KMS-11 (cell line): ENCODE measurements at regions not wholly inside any gene's neighbourhood (a gene's known extent, or its start where the extent isn't known, plus 50 kb on each side); places are given as distances from the start of the nearest gene placed in this dataset.

ENCODE experiments used
- H2AFZ ChIP-seq: fragments of 200-600 bp; sonication (generic); 2 replicates; pipeline ENCODE4 v1.6.1; 2016; ENCODE audit warnings: antibody characterized with exemption, mixed run types, low read depth
- H3K27ac ChIP-seq: fragments of 200-600 bp; sonication (generic); 2 replicates; pipeline ENCODE4 v1.6.1; 2016; ENCODE audit warnings: mild to moderate bottlenecking, mixed run types
- H3K27me3 ChIP-seq: fragments of 200-600 bp; sonication (generic); 2 replicates; pipeline ENCODE4 v1.6.1; 2017; ENCODE audit warnings: mild to moderate bottlenecking, low read depth, mixed run types, moderate library complexity; ENCODE audit not compliant: insufficient read depth
- H3K36me3 ChIP-seq: fragments of 200-600 bp; sonication (generic); 2 replicates; pipeline ENCODE4 v1.6.1; 2017; ENCODE audit warnings: mild to moderate bottlenecking, mixed run types; ENCODE audit not compliant: insufficient read depth
- H3K4me1 ChIP-seq: fragments of 200-600 bp; sonication (generic); 2 replicates; pipeline ENCODE4 v1.6.1; 2016; ENCODE audit warnings: mild to moderate bottlenecking, low read depth, mixed run types; ENCODE audit not compliant: poor library complexity, severe bottlenecking
- H3K4me2 ChIP-seq: fragments of 200-600 bp; sonication (generic); 2 replicates; pipeline ENCODE4 v1.7.0; 2016; ENCODE audit warnings: mild to moderate bottlenecking, mixed run types
- H3K4me3 ChIP-seq: fragments of 200-600 bp; sonication (generic); IDR thresholded peaks from 2 replicates; pipeline ENCODE4 v1.6.1; 2017; ENCODE audit warnings: low read depth, low read length, mixed read lengths; ENCODE audit not compliant: insufficient read depth
- H3K79me2 ChIP-seq: fragments of 200-600 bp; sonication (generic); 2 replicates; pipeline ENCODE4 v1.6.1; 2016; ENCODE audit warnings: low read depth, mixed run types; ENCODE audit not compliant: insufficient read depth
- H3K9ac ChIP-seq: fragments of 200-600 bp; sonication (generic); 2 replicates; pipeline ENCODE4 v1.6.1; 2016; ENCODE audit warnings: mild to moderate bottlenecking, mixed run types
- H4K20me1 ChIP-seq: fragments of 200-600 bp; sonication (generic); 2 replicates; pipeline ENCODE4 v1.6.1; 2016; ENCODE audit warnings: mild to moderate bottlenecking, mixed run types; ENCODE audit not compliant: insufficient read depth
- CTCF ChIP-seq: fragments of 200-600 bp; sonication (generic); conservative IDR thresholded peaks from 2 replicates; pipeline ENCODE4 v1.6.1; 2017; ENCODE audit warnings: low read depth, mild to moderate bottlenecking, antibody characterized with exemption, low read length, moderate library complexity, mixed read lengths

GRCh38 chr16:79421126-79421525, 179.4 kb downstream of the MAF start:
- H3K27ac ChIP-seq = no peak overlapping the region
- H3K36me3 ChIP-seq = no peaks in the 10 kb centered on the region
- no peak for TF ChIP-seq CTCF
- no peak overlapping the region for H2AFZ ChIP-seq
- H3K79me2 ChIP-seq = no peaks in the 10 kb centered on the region
- no peaks in the 10 kb centered on the region for H3K27me3 ChIP-seq
- no peak overlapping the region for H3K9ac ChIP-seq
- H4K20me1 ChIP-seq = no peaks in the 10 kb centered on the region
- H3K4me3 ChIP-seq = no peak overlapping the region
- H3K4me2 ChIP-seq = no peak overlapping the region
- H3K4me1 ChIP-seq = no peaks in the 10 kb centered on the region

GRCh38 chr16:79420493-79420892, 180.0 kb downstream of the MAF start:
- no peak overlapping the region for H2AFZ ChIP-seq
- H3K4me1 ChIP-seq = no peaks in the 10 kb centered on the region
- H3K79me2 ChIP-seq = no peaks in the 10 kb centered on the region
- H3K9ac ChIP-seq = no peak overlapping the region
- no peak overlapping the region for H3K4me3 ChIP-seq
- no peak overlapping the region for H3K27ac ChIP-seq
- H3K4me2 ChIP-seq = no peak overlapping the region
- no peaks in the 10 kb centered on the region for H3K36me3 ChIP-seq
- TF ChIP-seq CTCF = no peak
- no peaks in the 10 kb centered on the region for H4K20me1 ChIP-seq
- no peaks in the 10 kb centered on the region for H3K27me3 ChIP-seq

DNA sequence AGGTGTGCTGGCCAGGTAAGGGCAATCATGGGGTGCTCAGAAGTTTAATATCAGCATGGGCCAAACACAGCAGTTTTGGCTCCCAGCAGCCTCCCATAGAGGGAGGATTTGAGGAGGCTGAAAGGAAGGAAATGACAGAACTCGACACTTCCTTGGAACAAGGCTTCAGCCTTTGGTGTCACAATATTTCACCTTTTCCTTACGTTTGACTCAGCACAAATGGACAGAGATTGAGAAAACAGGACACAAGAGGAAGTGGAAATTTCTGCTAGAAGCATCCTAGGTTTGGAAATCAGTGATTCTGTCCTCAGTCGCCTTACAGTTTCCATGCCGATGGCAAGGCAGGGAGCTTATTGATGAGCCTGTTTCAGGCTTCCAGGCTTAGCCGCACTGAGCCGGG, 181.4 kb downstream of the MAF start:
- Histone ChIP-seq H3K79me2 (no peaks in the 10 kb centered on the region), H3K9ac (no peak overlapping the region), H3K27me3 (no peaks in the 10 kb centered on the region), H2AFZ (no peak overlapping the region), H3K4me1 (no peaks in the 10 kb centered on the region), H3K27ac (no peak overlapping the region), H3K36me3 (no peaks in the 10 kb centered on the region), H4K20me1 (no peaks in the 10 kb centered on the region), H3K4me3 (no peak overlapping the region), H3K4me2 (no peak overlapping the region)
- TF ChIP-seq CTCF = no peak

DNA sequence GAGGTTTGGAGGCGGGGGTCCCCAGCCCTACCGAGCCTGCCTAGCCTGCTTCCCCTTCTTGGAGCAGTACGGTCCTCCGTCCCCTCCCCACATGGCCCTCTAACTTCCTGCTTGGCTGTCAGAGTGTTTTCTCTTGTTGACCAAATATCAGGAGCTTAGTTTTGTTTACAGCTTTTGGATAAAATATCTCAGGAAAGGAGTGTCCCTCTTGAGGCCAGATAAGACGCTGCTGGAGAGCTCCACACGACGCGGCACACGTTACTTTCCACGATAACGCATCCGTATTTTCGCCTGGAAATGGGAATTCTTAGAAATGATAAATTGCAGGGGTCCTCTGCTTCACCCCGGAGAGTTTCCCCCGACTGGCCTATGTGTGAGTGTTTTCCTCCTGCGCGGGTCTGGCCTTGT, 182.9 kb downstream of the MAF start:
- TF ChIP-seq CTCF = no peak
- H3K4me2 ChIP-seq = no peak overlapping the region
- H3K4me3 ChIP-seq = no peak overlapping the region
- no peaks in the 10 kb centered on the region for H3K4me1 ChIP-seq
- H4K20me1 ChIP-seq = no peaks in the 10 kb centered on the region
- no peak overlapping the region for H2AFZ ChIP-seq
- H3K36me3 ChIP-seq = no peaks in the 10 kb centered on the region
- H3K9ac ChIP-seq = no peak overlapping the region
- no peak overlapping the region for H3K27ac ChIP-seq
- no peaks in the 10 kb centered on the region for H3K27me3 ChIP-seq
- no peaks in the 10 kb centered on the region for H3K79me2 ChIP-seq
